ENCODE measurements at regions not wholly inside any gene's neighbourhood (a gene's known extent, or its start where the extent isn't known, plus 50 kb on each side); places are given as distances from the start of the nearest gene placed in this dataset.

GRCh38 chr6:34633256-34633655 lies 63.3 kb downstream of the ILRUN start:
- no peak for DNase-seq (ENCODE audit: low spot score)
- in situ Hi-C loops (cut with MboI; ENCODE audit: low pct_unique_long_range_greater_than_20kb, low sequenced_read_pairs, unreplicated experiment) = no loop called here
- TF ChIP-seq, protein P1, sequence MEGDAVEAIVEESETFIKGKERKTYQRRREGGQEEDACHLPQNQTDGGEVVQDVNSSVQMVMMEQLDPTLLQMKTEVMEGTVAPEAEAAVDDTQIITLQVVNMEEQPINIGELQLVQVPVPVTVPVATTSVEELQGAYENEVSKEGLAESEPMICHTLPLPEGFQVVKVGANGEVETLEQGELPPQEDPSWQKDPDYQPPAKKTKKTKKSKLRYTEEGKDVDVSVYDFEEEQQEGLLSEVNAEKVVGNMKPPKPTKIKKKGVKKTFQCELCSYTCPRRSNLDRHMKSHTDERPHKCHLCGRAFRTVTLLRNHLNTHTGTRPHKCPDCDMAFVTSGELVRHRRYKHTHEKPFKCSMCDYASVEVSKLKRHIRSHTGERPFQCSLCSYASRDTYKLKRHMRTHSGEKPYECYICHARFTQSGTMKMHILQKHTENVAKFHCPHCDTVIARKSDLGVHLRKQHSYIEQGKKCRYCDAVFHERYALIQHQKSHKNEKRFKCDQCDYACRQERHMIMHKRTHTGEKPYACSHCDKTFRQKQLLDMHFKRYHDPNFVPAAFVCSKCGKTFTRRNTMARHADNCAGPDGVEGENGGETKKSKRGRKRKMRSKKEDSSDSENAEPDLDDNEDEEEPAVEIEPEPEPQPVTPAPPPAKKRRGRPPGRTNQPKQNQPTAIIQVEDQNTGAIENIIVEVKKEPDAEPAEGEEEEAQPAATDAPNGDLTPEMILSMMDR (IDR thresholded peaks at IDR 0.05; ENCODE audit: extremely low read depth, insufficient read depth, missing control alignments) = no peak

DNA sequence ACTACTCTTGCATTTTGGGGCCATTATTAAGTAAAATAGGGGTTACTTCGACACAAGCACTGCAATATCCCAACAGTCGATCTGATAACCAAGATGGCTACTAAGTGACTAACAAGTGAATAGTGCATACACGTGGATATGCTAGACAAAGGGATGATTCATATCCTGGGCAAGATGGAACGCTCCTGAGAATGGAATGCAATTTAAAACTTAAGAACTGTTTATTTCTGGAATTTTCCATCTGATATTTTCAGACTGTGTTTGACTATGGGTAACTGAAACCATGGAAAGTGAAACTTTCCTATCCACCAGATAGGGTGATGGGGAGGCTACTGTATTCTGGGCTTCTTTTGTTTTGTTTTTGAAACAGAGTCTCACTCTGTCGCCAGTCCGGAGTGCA lies 66.5 kb downstream of the ILRUN start:
- TF ChIP-seq, protein P1 (IDR thresholded peaks at IDR 0.05; ENCODE audit: extremely low read depth, insufficient read depth, missing control alignments) = no peak
- DNase-seq (ENCODE audit: low spot score) = no peak
- in situ Hi-C loops (cut with MboI; ENCODE audit: low pct_unique_long_range_greater_than_20kb, low sequenced_read_pairs, unreplicated experiment) = no loop called here

GRCh38 chr6:34627296-34627695 lies 69.3 kb downstream of the ILRUN start:
- no peak for DNase-seq (ENCODE audit: low spot score)
- in situ Hi-C loops (cut with MboI; ENCODE audit: low pct_unique_long_range_greater_than_20kb, low sequenced_read_pairs, unreplicated experiment) = no loop called here
- TF ChIP-seq, protein P1 (IDR thresholded peaks at IDR 0.05; ENCODE audit: extremely low read depth, insufficient read depth, missing control alignments) = no peak

- TF ChIP-seq, protein P1 (IDR thresholded peaks at IDR 0.05; ENCODE audit: extremely low read depth, insufficient read depth, missing control alignments) = no peak
- in situ Hi-C loops (cut with MboI; ENCODE audit: low pct_unique_long_range_greater_than_20kb, low sequenced_read_pairs, unreplicated experiment) = loop anchor here (25.0 kb wide), 1 partner anchor 381 kb away; the partner anchor contains the start of genes HMGA1 and SMIM29
- DNase-seq (ENCODE audit: low spot score) = no peak
Observed at GRCh38 chr6:34618430-34619182, 62.5 kb upstream of the SPDEF start.

DNA sequence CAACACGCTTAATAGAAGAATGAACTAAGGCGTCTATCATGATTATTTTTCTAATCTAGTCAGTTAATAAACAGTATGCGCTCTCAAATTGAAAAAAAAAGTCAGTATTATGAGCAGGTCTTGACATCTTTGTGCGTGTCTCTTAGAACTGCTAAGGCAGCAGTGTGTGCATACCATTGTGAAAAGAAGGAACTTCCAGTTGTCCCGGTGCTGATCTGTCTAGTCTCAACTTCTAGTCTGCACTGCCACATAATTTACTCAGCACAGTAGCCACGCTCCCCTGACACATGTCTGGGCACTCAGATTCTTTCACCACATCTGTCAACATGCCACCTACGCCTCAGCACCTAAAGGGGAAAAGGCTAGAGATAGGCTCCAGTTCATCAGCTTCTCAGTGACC lies 61.1 kb upstream of the SPDEF start:
- in situ Hi-C loops (cut with MboI; ENCODE audit: low pct_unique_long_range_greater_than_20kb, low sequenced_read_pairs, unreplicated experiment) = loop anchor here (25.0 kb wide), 1 partner anchor 380 kb away; the partner anchor contains the start of genes HMGA1 and SMIM29
- DNase-seq (ENCODE audit: low spot score) = no peak
- TF ChIP-seq, protein P1 (IDR thresholded peaks at IDR 0.05; ENCODE audit: extremely low read depth, insufficient read depth, missing control alignments) = no peak

GRCh38 chr6:34616227-34616585 lies 60.1 kb upstream of the SPDEF start:
- in situ Hi-C loops (cut with MboI; ENCODE audit: low pct_unique_long_range_greater_than_20kb, low sequenced_read_pairs, unreplicated experiment) = loop anchor here (25.0 kb wide), 1 partner anchor 379 kb away; the partner anchor contains the start of genes HMGA1 and SMIM29

More at GRCh38 chr6:34616227-34616585, 60.1 kb upstream of the SPDEF start:
- TF ChIP-seq, protein P1 (IDR thresholded peaks at IDR 0.05; ENCODE audit: extremely low read depth, insufficient read depth, missing control alignments) = no peak
- DNase-seq (ENCODE audit: low spot score) = no peak

Measured in GM13977 (cell line).